Epidermal melanocyte (primary cell): ENCODE measurements at regions not wholly inside any gene's neighbourhood (a gene's known extent, or its start where the extent isn't known, plus 50 kb on each side); places are given as distances from the start of the nearest gene placed in this dataset.

Experiments used
- DNase-seq: peaks from one replicate; pipeline ENCODE4 v3.0.0; 2011; ENCODE audit warnings: low spot score; ENCODE audit not compliant: insufficient read length

DNA sequence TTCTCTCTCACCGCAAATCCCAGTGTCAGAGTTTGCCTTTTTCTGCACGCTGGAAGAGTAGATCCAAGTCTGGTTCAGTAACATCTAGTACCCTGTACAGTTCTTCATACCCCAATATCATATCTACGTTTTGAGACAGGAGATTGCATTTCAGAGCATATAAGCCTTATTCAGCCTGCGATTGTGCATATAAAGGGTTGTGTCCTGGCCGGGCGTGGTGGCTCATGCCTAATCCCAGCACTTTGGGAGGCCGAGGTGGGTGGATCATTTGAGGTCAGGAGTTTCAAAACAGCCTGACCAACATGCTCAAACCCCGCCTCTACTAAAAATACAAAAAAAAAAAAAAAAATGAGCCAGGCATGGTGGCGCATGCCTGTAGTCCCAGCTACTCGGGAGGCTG is 104.9 kb downstream of the MTNR1B start:
- DNase-seq = no peak

DNA sequence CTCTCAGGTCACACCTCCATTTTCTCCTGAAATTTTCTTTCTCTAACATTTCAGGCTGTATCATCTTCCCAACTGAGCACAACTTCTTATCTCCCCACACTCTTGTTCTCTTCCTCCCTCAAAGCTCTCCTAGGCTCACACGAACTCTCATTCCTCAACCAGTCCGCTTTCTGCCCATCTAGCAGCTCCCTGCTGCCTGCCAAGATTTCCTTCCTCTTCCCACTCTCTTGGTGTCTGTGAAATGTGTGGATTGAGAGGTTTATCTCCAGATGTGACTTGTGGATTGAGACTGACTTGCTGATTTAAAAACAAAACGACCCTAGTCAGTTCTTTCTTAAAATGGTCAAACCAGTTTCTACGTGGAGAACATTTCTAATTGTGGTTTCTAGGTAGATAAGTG is 106.3 kb downstream of the MTNR1B start:
- no peak for DNase-seq

GRCh38 chr11:93080146-93080759 is 110.8 kb downstream of the MTNR1B start:
- no peak for DNase-seq

DNA sequence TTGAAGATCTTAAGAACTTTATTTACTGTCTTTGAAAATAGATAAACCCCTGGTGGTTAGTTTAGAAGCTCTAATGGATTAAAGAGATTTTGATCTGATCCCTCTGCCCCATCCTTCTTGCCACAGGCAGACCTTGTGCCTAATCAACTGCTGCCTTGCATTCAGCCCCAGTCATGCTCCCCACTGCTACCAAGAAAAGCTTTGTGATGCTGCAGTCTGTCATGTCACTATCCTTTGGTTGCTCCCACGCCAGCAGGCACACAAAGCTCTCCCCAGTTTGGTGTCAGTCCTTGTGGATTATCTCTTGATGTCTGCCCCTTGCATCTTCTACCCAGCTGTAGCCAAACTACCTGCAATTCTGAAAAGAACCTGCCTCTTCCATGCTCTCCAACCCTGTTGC is 112.2 kb downstream of the MTNR1B start:
- DNase-seq = no peak

- DNase-seq = no peak
Observed at GRCh38 chr11:93082900-93083299, 113.4 kb downstream of the MTNR1B start.

- no peak for DNase-seq
Observed at GRCh38 chr11:93084727-93085505, 112.9 kb downstream of the SLC36A4 start.

GRCh38 chr11:93089474-93090102 is 108.2 kb downstream of the SLC36A4 start:
- peak; percentile 19 for DNase-seq
